ENCODE measurements at regions not wholly inside any gene's neighbourhood (a gene's known extent, or its start where the extent isn't known, plus 50 kb on each side); places are given as distances from the start of the nearest gene placed in this dataset.

DNA sequence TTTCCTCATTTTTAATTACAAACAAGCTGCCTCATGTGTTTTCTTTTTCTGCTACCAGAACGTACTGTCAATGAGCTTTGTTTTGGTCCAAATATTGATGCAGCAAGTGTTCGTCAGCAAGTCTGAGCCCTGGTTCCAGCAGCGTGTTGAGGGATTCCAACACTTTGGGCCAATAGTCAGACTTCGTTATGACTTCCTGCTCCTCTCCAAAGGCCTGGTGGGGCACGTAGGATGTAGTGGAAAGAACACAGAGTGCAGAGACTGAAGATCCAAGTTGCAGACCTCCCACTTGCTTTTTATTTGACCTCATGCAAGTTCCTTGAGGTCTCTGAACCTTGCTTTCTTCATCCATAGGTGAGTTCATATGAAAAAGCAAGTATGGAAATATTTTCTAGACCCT lies 138.2 kb downstream of the BBOX1 start:
- no peak overlapping the region for H3K4me2 ChIP-seq (ENCODE audit: low read length)
- H4K91ac ChIP-seq (ENCODE audit: low read depth, low read length): no peak overlapping the region
- H3K79me1 ChIP-seq (ENCODE audit: low read length): no peaks in the 10 kb centered on the region
- H3K4me3 ChIP-seq (ENCODE audit: low read depth, low read length): no peak overlapping the region
- H3K23ac ChIP-seq (ENCODE audit: low read length): no peak overlapping the region
- H3K36me3 ChIP-seq (ENCODE audit: control insufficient read depth in 1 of 2, insufficient read depth in 2 of 2, low read length in 2 of 2): peaks cover 0 to 2% of the 10 kb centered on the region in 2 experiments
- H3K79me2 ChIP-seq (ENCODE audit: control insufficient read depth, insufficient read depth, low read length, poor library complexity): no peaks in the 10 kb centered on the region
- no peak overlapping the region for H3K9ac ChIP-seq (ENCODE audit: low read length)
- no peak overlapping the region for H3K4ac ChIP-seq (ENCODE audit: low read depth, low read length)
- H2BK12ac ChIP-seq (ENCODE audit: low read length): no peak overlapping the region
- no peak overlapping the region for H4K8ac ChIP-seq (ENCODE audit: low read depth, low read length)
- no CpG with 5 or more reads among the region's 5 CpGs for WGBS (ENCODE audit: extremely low coverage, insufficient coverage, insufficient read length)
- H3K27me3 ChIP-seq (ENCODE audit: insufficient read depth, low read length): no peaks in the 10 kb centered on the region
- no peak overlapping the region for H3K18ac ChIP-seq (ENCODE audit: low read length)
- no peak overlapping the region for H2BK5ac ChIP-seq (ENCODE audit: low read depth, low read length, poor library complexity)
- no peak overlapping the region for H2BK120ac ChIP-seq (ENCODE audit: insufficient read depth, low read length, poor library complexity)
- DNase-seq: no peak
- no peak overlapping the region for H4K12ac ChIP-seq (ENCODE audit: low read depth, low read length)
- no peaks in the 10 kb centered on the region for H3K9me3 ChIP-seq (ENCODE audit: insufficient read depth, low read depth, low read length)
- no peak overlapping the region for H2AK5ac ChIP-seq (ENCODE audit: low read length)
- H3K14ac ChIP-seq (ENCODE audit: low read length): no peak overlapping the region
- H3K27ac ChIP-seq (ENCODE audit: low read depth, low read length): no peak overlapping the region
- no peaks in the 10 kb centered on the region for H3K4me1 ChIP-seq (ENCODE audit: control insufficient read depth in 1 of 2, insufficient read depth in 2 of 2, low read length in 2 of 2)
- no peak overlapping the region for H2AFZ ChIP-seq (ENCODE audit: insufficient read depth, low read length, poor library complexity)
